SH-SY5Y (cell line): ENCODE measurements at regions not wholly inside any gene's neighbourhood (a gene's known extent, or its start where the extent isn't known, plus 50 kb on each side); places are given as distances from the start of the nearest gene placed in this dataset.

Experiments used
- GATA2 ChIP-seq: IDR thresholded peaks from 2 replicates; pipeline ENCODE4 v1.6.1; 2011; ENCODE audit warnings: mild to moderate bottlenecking, low read depth, low read length
- GATA3 ChIP-seq: IDR thresholded peaks from 2 replicates; pipeline ENCODE4 v1.6.1; 2011; ENCODE audit warnings: low read depth, mild to moderate bottlenecking, low read length, moderate library complexity

DNA sequence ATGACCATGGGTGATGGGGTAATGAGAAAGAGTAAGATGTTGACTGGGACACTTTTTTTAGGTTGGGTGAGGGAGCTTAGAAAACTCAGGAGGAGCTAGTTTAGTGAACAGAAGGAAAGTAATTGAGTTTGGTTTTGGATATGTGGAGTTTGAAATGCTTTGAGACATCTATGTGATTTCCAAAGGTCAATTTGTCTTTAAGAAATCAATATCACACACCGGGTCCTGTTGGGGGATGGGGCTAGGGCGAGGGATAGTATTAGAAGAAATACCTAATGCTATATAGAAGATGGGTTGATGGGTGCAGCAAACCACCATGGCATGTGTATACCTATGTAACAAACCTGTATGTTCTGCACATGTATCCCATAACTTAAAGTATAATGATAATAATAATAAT lies 118.4 kb downstream of the ASCL1 start:
- no peak for TF ChIP-seq GATA2
- TF ChIP-seq GATA3: no peak

DNA sequence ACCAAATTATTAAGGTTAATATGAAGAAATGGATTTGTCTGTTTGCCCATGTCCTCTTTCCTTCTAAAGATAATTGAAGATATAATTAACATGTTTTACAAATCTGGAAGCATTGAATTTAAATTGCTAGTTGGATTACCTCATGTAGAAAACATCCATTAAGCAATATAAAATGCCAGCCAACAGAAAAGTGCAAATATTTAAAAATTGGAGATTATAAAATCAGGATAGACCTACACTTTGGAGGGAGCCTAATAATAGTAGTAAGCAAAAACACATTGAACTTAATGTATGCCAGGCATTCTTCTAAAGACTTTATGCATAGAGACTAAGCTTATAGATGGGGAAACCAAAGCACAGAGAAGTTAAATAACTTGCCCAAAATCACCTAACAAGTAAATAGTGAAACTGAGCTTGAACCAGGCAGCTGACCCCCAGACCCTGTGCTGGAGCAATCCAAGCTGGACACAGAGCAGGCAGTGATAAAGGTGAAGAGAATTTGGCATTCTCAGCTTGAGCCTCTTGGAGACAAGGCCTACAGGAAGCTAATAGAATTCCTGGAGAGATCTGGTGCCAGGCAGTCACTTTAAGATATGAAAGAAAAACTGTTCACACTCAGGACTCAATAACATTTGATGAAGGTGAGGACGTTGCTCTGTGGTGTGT lies 119.8 kb downstream of the ASCL1 start:
- TF ChIP-seq GATA3 (no peak), GATA2 (no peak)

DNA sequence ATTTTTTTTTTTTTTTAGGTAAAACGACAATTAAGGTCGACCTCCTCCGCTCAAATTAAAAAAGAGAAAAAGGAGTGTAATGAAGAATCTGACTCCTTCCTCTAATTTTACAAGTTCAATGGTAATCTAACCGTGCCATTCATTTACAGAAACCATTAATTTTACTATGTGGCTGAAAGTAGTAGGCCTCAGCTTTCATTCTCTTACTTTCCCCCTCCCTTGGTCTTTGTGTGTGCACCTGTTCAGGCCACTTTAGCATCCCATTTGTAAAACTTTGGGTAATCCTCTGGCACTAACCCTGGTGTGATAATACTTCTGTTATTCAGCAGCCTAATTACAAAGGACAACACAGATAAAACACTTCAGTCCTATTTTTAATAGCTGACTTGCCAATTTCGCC lies 128.1 kb downstream of the ASCL1 start:
- TF ChIP-seq GATA2: no peak
- no peak for TF ChIP-seq GATA3

DNA sequence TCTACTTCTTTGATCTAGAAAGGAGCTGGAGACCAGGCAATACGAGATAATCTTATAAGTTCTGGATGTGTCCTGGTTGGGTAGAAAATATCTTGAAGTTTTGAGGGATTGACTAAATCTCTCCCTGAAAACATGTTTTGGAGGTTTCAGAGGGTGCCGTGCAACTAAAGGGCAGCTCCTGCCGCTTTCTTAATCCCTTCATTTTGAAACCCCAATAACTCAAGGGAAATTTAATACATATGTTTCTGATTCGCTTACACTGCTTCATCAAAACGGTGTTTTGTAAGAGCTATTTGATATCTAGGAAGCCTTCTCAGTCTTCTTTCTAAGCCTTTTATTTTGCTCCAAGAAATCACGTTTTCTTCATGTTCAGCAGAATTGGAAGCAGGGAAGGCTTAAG lies 129.0 kb downstream of the ASCL1 start:
- no peak for TF ChIP-seq GATA3
- no peak for TF ChIP-seq GATA2

DNA sequence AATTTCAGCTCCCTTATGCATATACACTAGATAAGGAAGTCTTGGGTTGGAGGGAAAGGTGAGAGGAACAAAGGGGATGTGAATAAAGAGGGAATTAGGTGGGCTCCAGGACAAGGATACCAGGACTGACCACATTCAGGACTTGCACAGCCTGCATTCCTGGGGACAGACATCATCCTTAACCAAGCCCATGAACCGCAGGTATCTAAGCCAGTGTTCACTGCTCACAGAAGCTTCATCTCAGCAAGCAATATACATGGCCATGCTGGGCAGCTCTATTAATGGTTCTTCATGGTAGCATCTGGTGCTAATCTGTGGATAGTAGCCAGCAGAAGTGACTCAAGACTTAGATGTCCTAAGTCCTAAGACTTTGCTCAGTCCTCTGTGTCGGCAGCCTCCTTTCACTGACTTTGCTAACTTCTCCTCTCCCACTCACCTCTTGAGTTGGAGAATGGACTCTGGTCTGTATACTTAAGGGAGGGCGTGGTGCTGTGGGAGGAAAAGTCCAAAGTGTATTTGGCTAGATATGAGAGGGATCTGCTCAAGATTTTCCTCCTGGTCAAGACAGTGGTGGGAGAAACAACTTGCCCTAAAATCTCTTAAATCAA lies 136.1 kb downstream of the ASCL1 start:
- TF ChIP-seq GATA2: no peak

DNA sequence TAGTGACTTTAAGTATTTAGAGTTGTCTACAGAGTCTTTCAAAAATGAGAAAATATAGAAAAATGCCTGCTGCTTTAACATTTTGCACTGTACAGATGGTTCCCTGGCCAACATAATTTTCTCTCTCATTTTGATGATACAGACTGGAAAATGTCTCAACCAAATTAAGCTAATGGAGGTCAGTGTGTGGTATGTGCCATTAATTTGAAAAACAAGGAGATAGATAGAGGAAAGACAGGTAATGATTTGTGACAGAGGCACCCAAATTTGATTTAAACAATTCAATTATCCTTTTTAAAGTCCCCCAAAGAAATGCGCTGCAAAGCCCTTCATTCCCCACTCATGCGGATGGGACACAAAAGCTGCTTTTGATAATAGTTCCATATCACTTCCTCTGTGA lies 140.0 kb downstream of the ASCL1 start:
- TF ChIP-seq GATA3 (no peak), GATA2 (no peak)

DNA sequence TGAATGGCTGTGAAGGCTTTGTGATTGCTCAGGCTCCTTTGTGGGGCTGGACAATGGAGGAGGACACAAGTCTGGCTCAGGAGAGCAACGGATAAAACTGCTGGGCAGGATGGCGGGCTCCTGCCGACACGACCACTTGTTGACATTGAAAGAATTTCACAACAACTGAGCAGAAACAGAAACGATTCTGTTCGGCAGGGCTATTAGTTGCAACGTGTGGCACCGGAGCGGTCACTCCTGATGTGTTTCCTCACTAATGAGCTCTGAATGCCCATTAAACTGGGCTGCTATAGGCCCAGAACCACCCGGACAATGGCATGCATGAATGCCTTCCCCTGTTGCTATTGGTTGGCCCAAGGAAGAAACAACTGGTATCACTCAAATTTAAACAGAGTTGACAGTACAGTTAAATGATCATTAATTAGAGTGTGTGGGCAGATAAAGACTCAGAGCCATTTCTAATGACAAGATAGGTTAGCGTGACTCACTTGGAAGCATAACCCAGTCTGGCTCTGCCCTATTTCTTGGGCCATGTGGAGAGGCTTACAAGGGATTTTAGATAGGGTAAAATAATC lies 142.9 kb downstream of the ASCL1 start:
- TF ChIP-seq GATA2 (peak; percentile 77), GATA3 (peak; percentile 65)

DNA sequence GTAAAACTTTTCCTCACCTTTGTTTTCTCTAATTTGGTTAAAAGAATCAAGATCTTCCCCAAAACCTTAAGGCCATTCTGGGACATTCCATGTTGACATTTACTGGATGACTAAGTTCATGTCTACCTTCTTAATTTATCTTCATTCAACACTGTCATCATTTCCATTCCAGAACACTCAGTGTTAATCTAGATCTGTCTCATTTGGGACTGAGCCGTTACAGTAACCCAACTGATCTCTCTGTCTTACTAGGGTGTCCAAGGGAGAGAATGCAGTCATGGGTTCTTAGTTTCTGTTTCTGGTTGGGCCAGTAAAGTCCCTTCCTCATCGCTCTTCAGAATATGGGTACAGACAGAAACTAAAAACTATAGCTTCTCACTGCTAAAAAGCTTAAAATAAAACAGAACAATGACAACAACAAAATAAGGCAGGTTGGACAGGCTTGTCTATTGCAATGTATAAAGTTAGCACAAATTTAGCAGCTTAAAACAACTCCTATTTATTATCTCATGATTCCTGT lies 144.8 kb downstream of the ASCL1 start:
- no peak for TF ChIP-seq GATA3
- no peak for TF ChIP-seq GATA2

DNA sequence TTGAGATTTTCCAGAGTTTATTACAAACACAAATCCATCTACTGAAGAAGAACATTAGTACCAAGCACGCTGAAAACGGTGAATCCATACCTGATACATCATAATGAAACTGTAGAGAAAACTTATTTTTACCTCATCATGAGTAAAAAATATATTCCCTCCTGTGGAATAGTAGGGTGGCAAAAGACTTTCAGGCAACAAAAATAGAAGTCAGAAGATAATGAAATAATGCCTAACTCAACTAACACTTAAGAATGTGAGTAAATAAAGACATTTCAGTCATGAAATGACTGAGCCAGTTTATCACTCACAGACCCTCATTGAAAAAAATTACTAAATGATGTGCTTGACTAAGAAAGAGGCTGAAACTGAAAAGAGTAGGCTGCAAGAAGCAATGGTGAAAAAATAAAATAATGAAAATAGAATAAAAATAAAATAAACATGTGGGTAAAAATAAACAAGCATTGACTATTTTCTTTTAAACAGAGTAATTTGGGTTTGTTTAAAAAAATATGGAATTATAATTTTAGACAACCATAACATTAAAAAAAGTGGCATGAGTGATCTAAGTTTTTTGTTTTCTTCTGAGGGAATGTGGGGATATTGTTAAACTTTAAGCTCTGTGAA lies 148.6 kb downstream of the ASCL1 start:
- no peak for TF ChIP-seq GATA2
- TF ChIP-seq GATA3: no peak

DNA sequence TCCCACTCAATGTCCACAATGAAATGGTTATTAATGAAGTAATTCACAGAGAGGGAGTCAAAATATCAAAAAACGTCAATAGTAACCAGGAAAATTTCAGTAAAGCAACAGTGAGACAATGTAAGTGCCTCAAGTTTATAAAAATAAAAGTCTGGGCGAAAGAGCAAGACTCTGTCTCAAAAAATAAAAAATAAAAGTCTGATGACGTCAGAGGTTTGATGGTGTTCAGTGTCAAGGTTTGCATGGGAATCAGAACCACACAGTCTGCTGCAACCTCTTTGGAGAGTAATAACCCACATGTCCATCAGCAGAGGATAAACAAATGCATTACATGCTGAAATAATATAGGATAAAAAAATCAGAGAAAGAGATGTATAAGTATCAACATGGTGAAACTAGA lies 152.4 kb downstream of the ASCL1 start:
- TF ChIP-seq GATA3 (no peak), GATA2 (no peak)

DNA sequence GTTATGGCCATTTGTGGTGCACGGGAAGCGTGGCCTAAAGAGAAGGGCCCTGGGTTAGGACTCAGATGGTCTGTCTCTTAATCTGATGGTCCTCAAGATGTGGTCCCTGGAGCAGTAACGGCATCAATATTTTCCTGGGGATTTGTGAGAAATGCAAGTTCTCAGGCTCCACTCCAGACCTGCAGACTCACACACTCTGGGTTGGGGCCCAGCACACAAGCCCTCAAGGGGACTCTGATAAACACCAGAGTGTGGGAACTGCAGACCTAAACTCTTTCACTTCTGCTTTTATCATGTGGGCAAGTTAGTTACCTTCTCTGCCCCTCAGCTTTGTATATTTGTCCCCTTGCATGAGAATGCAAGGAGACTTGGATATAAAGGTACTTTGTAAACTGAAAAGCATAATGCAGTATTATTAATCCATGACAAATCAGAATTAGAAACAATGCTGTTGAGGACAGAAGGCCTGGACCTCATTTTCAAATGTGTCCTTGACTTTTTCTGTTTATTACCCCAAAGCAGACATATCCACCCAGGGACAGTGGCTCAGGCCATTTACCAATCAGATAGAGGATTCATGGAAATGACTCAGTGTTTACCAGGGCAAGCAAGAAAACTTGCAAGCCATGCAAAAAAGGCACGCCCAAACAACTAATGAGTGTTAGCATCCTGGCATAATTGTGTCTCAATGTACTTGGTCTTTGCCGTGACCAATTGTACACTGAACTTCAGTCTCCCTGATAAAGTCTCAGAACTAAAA lies 157.0 kb downstream of the ASCL1 start:
- no peak for TF ChIP-seq GATA2
- TF ChIP-seq GATA3: no peak

DNA sequence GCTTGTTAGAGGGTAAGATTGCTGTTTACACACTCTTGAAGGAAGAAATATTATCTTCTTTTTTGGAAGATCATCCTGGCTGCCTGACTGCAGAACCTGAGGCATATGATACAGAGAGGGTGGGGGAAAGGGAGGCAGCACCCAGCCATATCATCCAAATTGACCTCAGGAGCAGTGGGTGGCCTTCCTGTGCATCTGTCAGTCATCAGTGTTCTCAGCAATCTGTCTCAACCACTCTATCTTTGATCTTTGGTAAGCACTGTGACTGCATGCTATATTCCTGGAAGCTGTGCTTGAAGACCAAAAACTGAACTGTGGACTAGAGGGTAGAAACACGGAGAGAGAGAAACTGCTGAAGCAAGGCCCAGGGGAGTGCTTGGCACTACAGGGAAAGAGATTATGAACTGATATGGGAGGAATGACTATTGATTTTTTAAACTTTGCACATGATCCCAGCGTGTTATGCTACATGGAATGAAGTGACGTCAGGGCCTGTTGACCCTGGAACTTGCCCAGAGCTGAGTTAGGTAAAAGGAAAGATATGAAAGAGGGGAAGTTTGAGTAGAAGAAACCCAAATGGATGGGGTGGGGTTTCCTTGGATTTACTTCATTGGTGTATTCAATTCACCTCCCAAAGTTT lies 171.5 kb downstream of the ASCL1 start:
- no peak for TF ChIP-seq GATA2

DNA sequence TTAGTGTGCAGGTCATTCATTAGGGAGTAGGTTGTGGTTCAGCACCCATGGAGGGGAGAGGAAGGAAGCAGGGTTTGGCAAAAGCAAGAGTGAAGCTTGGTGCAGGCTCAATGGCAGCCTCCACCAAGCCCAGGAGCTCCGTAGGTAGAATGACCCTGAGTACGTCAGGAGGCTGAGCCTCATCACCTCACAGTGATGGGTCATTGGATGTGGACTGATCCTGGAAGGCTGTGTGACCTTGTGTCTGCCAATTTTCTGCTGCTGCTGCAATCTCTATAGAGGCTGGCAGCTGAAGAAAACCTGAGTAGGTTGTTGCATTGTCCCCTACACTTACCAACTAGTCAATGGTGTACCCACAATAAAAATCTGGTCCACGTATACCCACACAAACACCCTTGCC lies 173.1 kb downstream of the ASCL1 start:
- TF ChIP-seq GATA2 (no peak), GATA3 (no peak)

DNA sequence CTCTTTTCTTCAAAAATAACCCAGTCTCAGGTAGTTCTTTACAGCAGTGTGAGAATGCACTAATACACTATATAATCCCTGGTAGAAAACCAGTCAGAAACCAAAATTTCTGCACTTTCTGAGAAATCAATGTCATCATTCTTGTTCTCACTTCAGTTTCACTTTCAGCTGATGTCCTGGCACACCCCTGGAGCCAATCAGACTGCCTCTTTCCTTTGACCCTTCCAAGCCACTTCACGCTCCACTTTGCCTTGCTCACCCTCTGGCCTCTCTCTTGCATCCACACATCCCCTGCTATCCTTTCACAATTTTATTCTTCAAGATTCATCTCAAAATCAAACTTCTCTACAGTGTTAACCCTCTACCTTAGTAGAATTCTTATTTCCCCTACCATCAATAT lies 181.1 kb downstream of the ASCL1 start:
- TF ChIP-seq GATA2: no peak
- TF ChIP-seq GATA3: no peak

DNA sequence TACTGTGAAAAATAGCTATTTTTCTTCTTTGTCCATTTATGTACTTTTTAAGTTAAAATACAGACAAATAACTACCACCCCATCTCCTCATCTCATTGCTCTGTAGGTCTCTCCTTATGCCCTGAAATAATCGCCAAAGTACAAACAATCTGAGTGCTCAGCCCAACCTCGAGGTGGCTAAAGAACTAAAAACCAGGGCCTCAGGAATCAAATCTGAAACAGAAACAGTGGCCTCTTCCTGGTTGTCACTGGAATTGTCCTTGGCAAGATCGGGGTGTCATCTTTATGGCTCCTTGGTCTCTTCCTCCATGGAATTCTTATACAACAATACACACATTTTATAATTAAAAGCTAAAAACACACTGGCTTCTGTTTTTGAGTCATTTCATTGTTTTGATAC lies 182.4 kb downstream of the ASCL1 start:
- TF ChIP-seq GATA3: no peak
- TF ChIP-seq GATA2: no peak
